Hypothalamus (tissue), 51 donors: ENCODE measurements at regions not wholly inside any gene's neighbourhood (a gene's known extent, or its start where the extent isn't known, plus 50 kb on each side); places are given as distances from the start of the nearest gene placed in this dataset.

Source experiments
- DNase-seq, 51 donors: peaks; one replicate each; lab custom pipeline; 2025; lab: John Stamatoyannopoulos, UW

GRCh38 chr11:16454289-16454863, 98.0 kb upstream of the SOX6 start:
- DNase-seq, result no peak

GRCh38 chr11:16448123-16448717, 91.9 kb upstream of the SOX6 start:
- DNase-seq, result no peak

- DNase-seq, result no peak
Observed at GRCh38 chr11:16441461-16441860, 85.1 kb upstream of the SOX6 start.

- DNase-seq, result no peak
Observed at GRCh38 chr11:16440136-16440535, 83.8 kb upstream of the SOX6 start.

GRCh38 chr11:16434036-16434435, 77.7 kb upstream of the SOX6 start:
- DNase-seq, result no peak

- DNase-seq, result no peak
Observed at GRCh38 chr11:16430674-16431073, 74.3 kb upstream of the SOX6 start.

- DNase-seq, result no peak
Observed at GRCh38 chr11:16421826-16422225, 65.5 kb upstream of the SOX6 start.

GRCh38 chr11:16418428-16419097, 62.2 kb upstream of the SOX6 start:
- DNase-seq, result no peak

- DNase-seq, result no peak
Observed at GRCh38 chr11:16412525-16413172, 56.3 kb upstream of the SOX6 start.

GRCh38 chr11:16410479-16410878, 54.1 kb upstream of the SOX6 start:
- DNase-seq, result no peak

GRCh38 chr11:16408619-16409018, 52.3 kb upstream of the SOX6 start:
- no peak for DNase-seq

- no peak for DNase-seq
Observed at GRCh38 chr11:16406226-16406625, 49.9 kb upstream of the SOX6 start.
